HAP-1 (cell line): ENCODE measurements at regions not wholly inside any gene's neighbourhood (a gene's known extent, or its start where the extent isn't known, plus 50 kb on each side); places are given as distances from the start of the nearest gene placed in this dataset.
A peak's percentile ranks its signal among the peaks of the same experiment; 100 is the strongest.

Experiments used
- DNase-seq, 2 experiments: peaks; one replicate each; pipeline ENCODE4 v3.0.0-alpha.2; 2016 to 2020; ENCODE audit warnings: low spot score in 2 of 2
- H3K27me3 ChIP-seq: fragments of 250-450 bp; sonication (Bioruptor Pico); 2 replicates; pipeline ENCODE4 v1.5.1; 2020; ENCODE audit warnings: low read depth, mild to moderate bottlenecking, moderate library complexity
- H3K36me3 ChIP-seq: fragments of 250-450 bp; sonication (Bioruptor Pico); replicated peaks from 2 replicates; pipeline ENCODE4 v1.5.1; 2020; ENCODE audit warnings: mild to moderate bottlenecking
- H3K4me1 ChIP-seq: fragments of 250-450 bp; sonication (Bioruptor Pico); 2 replicates; pipeline ENCODE4 v1.5.1; 2020; ENCODE audit warnings: mild to moderate bottlenecking
- H3K4me3 ChIP-seq: fragments of 250-450 bp; sonication (Bioruptor Pico); 2 replicates; pipeline ENCODE4 v1.5.1; 2020; ENCODE audit warnings: mild to moderate bottlenecking, moderate library complexity
- H3K9me3 ChIP-seq: fragments of 250-450 bp; sonication (Bioruptor Pico); 2 replicates; pipeline ENCODE4 v1.5.1; 2020; ENCODE audit warnings: mild to moderate bottlenecking, moderate library complexity
- in situ Hi-C: fragments of 300-500 bp; cut with MboI; formaldehyde crosslinking; loops from 3 replicates; pipeline ENCODE4 v1.14.3; 2020; ENCODE audit warnings: low sequenced_read_pairs, inconsistent platforms, mixed read lengths

DNA sequence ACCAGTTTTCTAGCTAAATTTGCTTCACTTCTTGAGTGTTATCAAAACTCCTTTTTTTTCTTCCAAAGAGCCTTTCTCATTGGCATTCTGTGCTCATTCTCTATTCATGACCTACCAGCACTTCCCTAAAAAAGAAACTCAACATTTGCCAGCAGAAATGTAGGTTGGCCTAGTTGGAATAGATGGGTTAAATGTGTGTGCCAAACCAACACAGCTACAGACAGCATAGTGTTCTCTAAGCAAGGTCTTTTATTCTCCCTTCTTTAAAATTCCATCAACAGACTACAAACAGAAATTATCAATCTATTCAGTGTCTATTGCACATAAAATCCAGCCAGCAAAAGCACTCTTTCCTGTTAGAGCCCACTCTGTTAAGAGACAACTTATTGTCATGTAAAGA is 255.8 kb upstream of the PUM3 start:
- Histone ChIP-seq H3K9me3 (no peaks in the 10 kb centered on the region), H3K4me1 (no peaks in the 10 kb centered on the region), H3K36me3 (no peaks in the 10 kb centered on the region), H3K27me3 (no peaks in the 10 kb centered on the region; the same call in 1 of the 2 replicates), H3K4me3 (no peak overlapping the region)
- DNase-seq, result no peak
- in situ Hi-C loops, result no loop called here

DNA sequence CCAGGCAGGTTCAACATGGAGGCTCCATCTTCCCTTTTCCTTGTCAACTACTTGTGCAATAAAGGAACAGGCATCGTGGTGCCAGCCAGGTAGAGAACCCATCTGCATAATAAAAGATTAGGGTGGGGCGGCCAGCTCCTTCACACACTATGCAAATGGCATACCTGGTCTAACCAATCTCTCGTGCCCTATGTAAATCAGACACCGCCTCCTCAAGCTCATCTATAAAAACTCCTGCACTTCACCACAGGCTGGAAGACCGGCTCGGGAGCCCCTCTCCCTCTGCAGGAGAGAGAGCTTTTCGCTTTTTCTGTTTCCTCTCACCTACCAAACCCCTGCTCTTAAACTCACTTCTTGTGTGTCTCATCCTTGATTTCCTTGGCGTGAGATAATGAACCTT is 244.3 kb upstream of the PUM3 start:
- Histone ChIP-seq H3K36me3 (no peaks in the 10 kb centered on the region), H3K9me3 (no peaks in the 10 kb centered on the region; the same call in 1 of the 2 replicates), H3K27me3 (peaks cover 2% of the 10 kb centered on the region; the same call in 1 of the 2 replicates), H3K4me3 (no peak overlapping the region), H3K4me1 (no peaks in the 10 kb centered on the region)
- in situ Hi-C loops, result no loop called here
- DNase-seq, result peak in 1 of 2 experiments; percentile 8

DNA sequence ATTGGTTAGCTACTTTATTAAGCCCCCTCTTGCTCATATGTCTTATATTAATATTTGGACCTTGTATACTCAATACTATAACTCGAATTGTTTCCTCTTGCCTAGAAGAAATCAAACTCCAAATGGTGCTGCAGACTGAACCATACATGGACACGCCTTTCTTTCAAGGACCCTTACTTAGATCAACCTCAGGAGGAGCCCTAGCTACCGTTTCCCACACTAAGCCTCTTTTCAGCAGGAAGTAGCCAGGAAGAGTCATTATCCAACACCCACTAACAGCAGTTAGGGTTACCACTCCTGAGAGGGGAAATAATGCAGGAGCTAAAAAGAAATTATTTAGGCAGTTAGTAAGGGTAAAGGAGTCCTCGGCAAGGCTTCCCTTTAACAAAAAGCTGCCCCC is 243.8 kb upstream of the PUM3 start:
- no peak overlapping the region for H3K4me3 ChIP-seq
- in situ Hi-C loops, result no loop called here
- H3K36me3 ChIP-seq, result no peaks in the 10 kb centered on the region
- no peaks in the 10 kb centered on the region; the same call in 1 of the 2 replicates for H3K9me3 ChIP-seq
- H3K27me3 ChIP-seq, result peaks cover 2% of the 10 kb centered on the region; the same call in 1 of the 2 replicates
- no peak for DNase-seq
- no peaks in the 10 kb centered on the region for H3K4me1 ChIP-seq

GRCh38 chr9:3080951-3081350 is 237.1 kb upstream of the PUM3 start:
- Histone ChIP-seq H3K4me3 (no peak overlapping the region), H3K27me3 (peaks cover 2% of the 10 kb centered on the region; the same call in 1 of the 2 replicates), H3K9me3 (no peaks in the 10 kb centered on the region), H3K36me3 (no peaks in the 10 kb centered on the region), H3K4me1 (no peaks in the 10 kb centered on the region)
- in situ Hi-C loops, result no loop called here
- DNase-seq, result no peak

DNA sequence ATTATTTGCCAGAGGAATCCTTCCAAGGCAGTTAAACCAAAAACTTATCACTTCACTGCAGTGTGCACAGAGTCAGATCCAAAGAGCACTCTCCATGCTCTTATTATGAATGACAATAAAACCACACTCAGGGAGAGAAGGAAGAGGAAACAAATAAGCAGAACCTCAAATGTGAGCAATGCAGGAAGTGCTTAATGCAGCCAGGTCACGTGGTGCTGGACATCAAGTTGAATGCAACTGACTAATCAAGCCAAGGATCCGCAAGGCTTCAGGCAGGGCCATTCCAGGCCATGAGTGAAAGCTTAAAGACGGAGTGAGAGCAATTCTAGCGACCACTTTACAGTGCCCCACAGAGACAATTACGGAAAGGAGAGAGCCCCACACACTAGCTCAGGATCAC is 230.4 kb upstream of the PUM3 start:
- DNase-seq, result peak in 1 of 2 experiments; percentile 9
- in situ Hi-C loops, result no loop called here
- H3K9me3 ChIP-seq, result no peaks in the 10 kb centered on the region
- no peaks in the 10 kb centered on the region; the same call in 1 of the 2 replicates for H3K27me3 ChIP-seq
- H3K4me3 ChIP-seq, result no peak overlapping the region
- H3K36me3 ChIP-seq, result no peaks in the 10 kb centered on the region
- no peaks in the 10 kb centered on the region for H3K4me1 ChIP-seq

DNA sequence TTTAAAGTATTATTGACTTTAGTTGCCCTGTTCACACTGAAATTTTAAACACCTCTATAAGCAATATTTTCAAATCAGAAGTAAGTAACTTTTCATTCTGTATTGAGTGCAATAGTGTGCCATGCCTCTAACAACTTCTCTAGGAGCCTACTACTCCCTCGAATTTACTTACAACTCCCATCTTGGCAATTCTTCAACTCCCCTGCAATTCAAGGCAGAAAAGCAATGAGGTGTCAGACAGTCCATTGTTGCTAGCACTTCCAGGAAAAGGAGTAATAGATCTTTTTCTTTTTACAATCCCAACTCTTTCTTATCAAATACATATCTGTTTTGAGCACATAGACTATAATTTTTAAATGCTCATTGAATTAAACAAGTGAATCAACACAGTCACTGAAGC is 222.7 kb upstream of the PUM3 start:
- in situ Hi-C loops, result no loop called here
- H3K4me1 ChIP-seq, result no peaks in the 10 kb centered on the region

GRCh38 chr9:3059781-3060468 is 216.0 kb upstream of the PUM3 start:
- H3K36me3 ChIP-seq, result no peaks in the 10 kb centered on the region
- in situ Hi-C loops, result no loop called here

More for the DNA sequence above, 222.7 kb upstream of the PUM3 start:
- no peaks in the 10 kb centered on the region for H3K36me3 ChIP-seq
- no peaks in the 10 kb centered on the region for H3K9me3 ChIP-seq
- no peak overlapping the region for H3K4me3 ChIP-seq
- DNase-seq, result no peak
- H3K27me3 ChIP-seq, result no peaks in the 10 kb centered on the region

DNA sequence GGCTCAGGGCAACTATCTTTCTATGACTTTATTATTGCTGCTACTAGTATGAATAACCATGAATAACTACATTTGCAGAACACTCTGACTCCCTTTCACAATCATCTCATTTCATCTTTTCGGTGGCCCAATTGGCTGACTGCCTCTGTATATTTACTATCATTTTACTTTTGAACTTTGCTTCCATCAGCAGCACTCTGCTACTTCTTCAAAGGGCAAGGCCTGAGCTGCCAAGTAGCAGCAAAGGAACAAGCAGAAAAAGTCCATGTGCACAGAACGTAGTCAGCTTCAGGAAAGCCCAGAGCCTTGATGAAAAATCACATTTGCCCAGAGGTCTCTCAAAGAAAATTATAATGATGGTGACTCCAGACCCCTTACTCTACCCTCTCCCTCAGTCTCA is 214.5 kb upstream of the PUM3 start:
- H3K36me3 ChIP-seq, result no peaks in the 10 kb centered on the region
- no peak for DNase-seq
- H3K27me3 ChIP-seq, result no peaks in the 10 kb centered on the region
- no peaks in the 10 kb centered on the region for H3K9me3 ChIP-seq
- in situ Hi-C loops, result no loop called here
- no peaks in the 10 kb centered on the region for H3K4me1 ChIP-seq
- no peak overlapping the region for H3K4me3 ChIP-seq

More at GRCh38 chr9:3059781-3060468, 216.0 kb upstream of the PUM3 start:
- no peak overlapping the region for H3K4me3 ChIP-seq
- no peaks in the 10 kb centered on the region for H3K4me1 ChIP-seq
- no peaks in the 10 kb centered on the region for H3K9me3 ChIP-seq
- H3K27me3 ChIP-seq, result no peaks in the 10 kb centered on the region
- DNase-seq, result no peak

- H3K27me3 ChIP-seq, result no peaks in the 10 kb centered on the region; the same call in 1 of the 2 replicates
- H3K36me3 ChIP-seq, result no peaks in the 10 kb centered on the region
- DNase-seq, result no peak
- no peak overlapping the region for H3K4me3 ChIP-seq
- in situ Hi-C loops, result no loop called here
- H3K9me3 ChIP-seq, result no peaks in the 10 kb centered on the region
- no peaks in the 10 kb centered on the region for H3K4me1 ChIP-seq
Observed at GRCh38 chr9:3054017-3054586, 210.2 kb upstream of the PUM3 start.

GRCh38 chr9:3049636-3050035 is 205.7 kb upstream of the PUM3 start:
- Histone ChIP-seq H3K9me3 (no peaks in the 10 kb centered on the region), H3K27me3 (no peaks in the 10 kb centered on the region; the same call in 1 of the 2 replicates), H3K36me3 (no peaks in the 10 kb centered on the region), H3K4me1 (no peaks in the 10 kb centered on the region), H3K4me3 (no peak overlapping the region)
- no peak for DNase-seq
- in situ Hi-C loops, result no loop called here

DNA sequence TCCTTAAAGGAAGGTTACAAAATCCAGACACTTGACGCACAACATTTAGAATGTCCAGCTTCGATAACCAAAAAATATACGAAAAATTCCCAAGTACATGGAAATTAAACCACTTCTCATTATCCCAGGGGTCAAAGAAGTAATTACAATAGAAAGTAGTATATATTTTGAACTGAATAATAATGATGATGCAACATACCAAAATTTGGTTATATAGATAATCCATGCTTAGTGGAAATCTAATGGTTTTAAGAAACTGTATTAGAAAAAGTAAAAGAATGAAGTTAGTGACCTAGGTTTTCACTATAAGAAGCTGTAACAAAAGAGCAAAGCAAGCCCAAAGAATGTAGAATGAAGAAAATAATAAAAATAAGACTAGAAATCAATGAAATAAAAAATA is 204.0 kb upstream of the PUM3 start:
- no peaks in the 10 kb centered on the region for H3K4me1 ChIP-seq
- no peaks in the 10 kb centered on the region for H3K9me3 ChIP-seq
- H3K36me3 ChIP-seq, result no peaks in the 10 kb centered on the region
- in situ Hi-C loops, result no loop called here
- no peaks in the 10 kb centered on the region; the same call in 1 of the 2 replicates for H3K27me3 ChIP-seq
- DNase-seq, result no peak
- no peak overlapping the region for H3K4me3 ChIP-seq

- Histone ChIP-seq H3K27me3 (no peaks in the 10 kb centered on the region; the same call in 1 of the 2 replicates), H3K36me3 (no peaks in the 10 kb centered on the region), H3K9me3 (no peaks in the 10 kb centered on the region), H3K4me3 (no peak overlapping the region), H3K4me1 (no peaks in the 10 kb centered on the region)
- in situ Hi-C loops, result no loop called here
- DNase-seq, result no peak
Observed at GRCh38 chr9:3045153-3045552, 201.3 kb upstream of the PUM3 start.

DNA sequence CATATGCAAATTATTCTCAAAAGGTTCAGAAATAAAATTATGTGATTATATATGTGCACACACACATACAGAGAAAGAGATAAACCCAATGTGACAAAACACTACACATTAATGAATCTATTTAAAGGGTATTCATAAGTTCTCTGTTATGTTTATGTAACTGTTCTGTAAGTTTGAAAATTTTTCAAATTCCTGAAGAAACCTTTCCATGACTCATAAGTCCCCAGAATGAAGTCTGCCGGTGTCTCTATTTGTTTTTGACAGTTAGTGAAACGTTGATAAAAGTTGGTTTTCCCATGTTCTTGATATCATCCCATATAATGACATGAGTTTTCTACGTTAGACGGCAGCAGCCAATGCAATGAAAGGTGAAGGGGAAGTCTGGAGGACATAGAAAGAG is 199.5 kb upstream of the PUM3 start:
- DNase-seq, result no peak
- Histone ChIP-seq H3K4me3 (no peak overlapping the region), H3K36me3 (no peaks in the 10 kb centered on the region), H3K27me3 (no peaks in the 10 kb centered on the region), H3K9me3 (no peaks in the 10 kb centered on the region), H3K4me1 (no peaks in the 10 kb centered on the region)
- in situ Hi-C loops, result no loop called here

- Histone ChIP-seq H3K27me3 (no peaks in the 10 kb centered on the region), H3K9me3 (no peaks in the 10 kb centered on the region), H3K4me1 (no peaks in the 10 kb centered on the region), H3K4me3 (no peak overlapping the region), H3K36me3 (no peaks in the 10 kb centered on the region)
- DNase-seq, result no peak
- in situ Hi-C loops, result no loop called here
Observed at GRCh38 chr9:3040761-3041160, 196.9 kb upstream of the PUM3 start.
